H9 (cell line): ENCODE measurements at regions not wholly inside any gene's neighbourhood (a gene's known extent, or its start where the extent isn't known, plus 50 kb on each side); places are given as distances from the start of the nearest gene placed in this dataset.

Experiments
- DNase-seq: peaks from one replicate; pipeline ENCODE4 v3.0.0-alpha.2; 2017
- H2AFZ ChIP-seq: one replicate; pipeline ENCODE4 v1.6.1; 2013; ENCODE audit warnings: mild to moderate bottlenecking, low read length, control low read depth, moderate library complexity
- H2AK5ac ChIP-seq: 2 replicates; pipeline ENCODE4 v1.6.1; 2013; ENCODE audit warnings: low read length, control low read depth, mixed read lengths; ENCODE audit not compliant: insufficient read length
- H2BK120ac ChIP-seq: one replicate; pipeline ENCODE4 v1.6.1; 2013; ENCODE audit warnings: low read depth, mild to moderate bottlenecking, low read length, control low read depth, inconsistent platforms; ENCODE audit not compliant: poor library complexity, severe bottlenecking
- H2BK12ac ChIP-seq: 2 replicates; pipeline ENCODE4 v1.6.1; 2013; ENCODE audit warnings: low read length, control low read depth, mixed read lengths, low read depth; ENCODE audit not compliant: insufficient read length
- H2BK15ac ChIP-seq: 2 replicates; pipeline ENCODE4 v1.6.1; 2013; ENCODE audit warnings: low read depth, low read length, control low read depth
- H2BK20ac ChIP-seq: one replicate; pipeline ENCODE4 v1.6.1; 2013; ENCODE audit warnings: low read depth, mild to moderate bottlenecking, low read length, control low read depth, inconsistent platforms; ENCODE audit not compliant: poor library complexity, severe bottlenecking
- H2BK5ac ChIP-seq: 2 replicates; pipeline ENCODE4 v1.6.1; 2013; ENCODE audit warnings: low read length, control low read depth, mixed read lengths; ENCODE audit not compliant: insufficient read length
- H3K14ac ChIP-seq: 2 replicates; pipeline ENCODE4 v1.6.1; 2013; ENCODE audit warnings: low read length, control low read depth; ENCODE audit not compliant: insufficient read depth
- H3K18ac ChIP-seq: 2 replicates; pipeline ENCODE4 v1.6.1; 2013; ENCODE audit warnings: low read depth, mild to moderate bottlenecking, mixed read lengths, low read length, control low read depth; ENCODE audit not compliant: insufficient read length
- H3K23ac ChIP-seq: 2 replicates; pipeline ENCODE4 v1.6.1; 2013; ENCODE audit warnings: low read length, control low read depth, mixed read lengths, low read depth; ENCODE audit not compliant: insufficient read length
- H3K23me2 ChIP-seq: 2 replicates; pipeline ENCODE4 v1.6.1; 2013; ENCODE audit warnings: low read depth, mild to moderate bottlenecking, mixed read lengths, low read length, control low read depth; ENCODE audit not compliant: insufficient read length, poor library complexity, severe bottlenecking
- H3K27ac ChIP-seq: 2 replicates; pipeline ENCODE4 v1.5.1; 2013; ENCODE audit warnings: low read length, control low read depth, mixed read lengths, low read depth; ENCODE audit not compliant: insufficient read length
- H3K27me3 ChIP-seq: 2 replicates; pipeline ENCODE4 v1.6.1; 2013; ENCODE audit warnings: low read length, control low read depth, inconsistent platforms; ENCODE audit not compliant: insufficient read depth
- H3K4ac ChIP-seq: 2 replicates; pipeline ENCODE4 v1.6.1; 2013; ENCODE audit warnings: low read depth, mild to moderate bottlenecking, control low read depth, inconsistent platforms, low read length, moderate library complexity
- H3K4me1 ChIP-seq: 2 replicates; pipeline ENCODE4 v1.6.1; 2013; ENCODE audit warnings: low read length, control low read depth, inconsistent platforms; ENCODE audit not compliant: insufficient read depth
- H3K4me2 ChIP-seq: 2 replicates; pipeline ENCODE4 v1.6.1; 2013; ENCODE audit warnings: low read length, control low read depth, mixed read lengths; ENCODE audit not compliant: insufficient read length, insufficient read depth
- H3K56ac ChIP-seq: 2 replicates; pipeline ENCODE4 v1.6.1; 2013; ENCODE audit warnings: low read depth, mild to moderate bottlenecking, mixed read lengths, low read length, control low read depth; ENCODE audit not compliant: insufficient read length
- H3K79me1 ChIP-seq: 2 replicates; pipeline ENCODE4 v1.6.1; 2013; ENCODE audit warnings: low read depth, mild to moderate bottlenecking, moderate library complexity, low read length, control low read depth, inconsistent platforms; ENCODE audit not compliant: insufficient read depth, poor library complexity, severe bottlenecking
- H3K79me2 ChIP-seq: 2 replicates; pipeline ENCODE4 v1.6.1; 2013; ENCODE audit warnings: low read length, control low read depth, inconsistent platforms; ENCODE audit not compliant: insufficient read depth
- H3K9ac ChIP-seq: 2 replicates; pipeline ENCODE4 v1.6.1; 2013; ENCODE audit warnings: low read length, control low read depth, mixed read lengths; ENCODE audit not compliant: insufficient read length; ENCODE audit errors: extremely low read depth
- H3K9me3 ChIP-seq: one replicate; pipeline ENCODE4 v1.6.1; 2013; ENCODE audit warnings: low read depth, low read length, inconsistent platforms; ENCODE audit not compliant: control insufficient read depth
- H3T11ph ChIP-seq: one replicate; pipeline ENCODE4 v1.6.1; 2013; ENCODE audit warnings: mild to moderate bottlenecking, low read length, control low read depth, inconsistent platforms
- H4K20me1 ChIP-seq: one replicate; pipeline ENCODE4 v1.6.1; 2013; ENCODE audit not compliant: control insufficient read depth, insufficient read length, insufficient read depth
- H4K5ac ChIP-seq: 2 replicates; pipeline ENCODE4 v1.6.1; 2013; ENCODE audit warnings: low read depth, mild to moderate bottlenecking, mixed read lengths, low read length, control low read depth; ENCODE audit not compliant: insufficient read length
- H4K8ac ChIP-seq: replicated peaks from 2 replicates; pipeline ENCODE4 v1.6.1; 2013; ENCODE audit warnings: low read length, control low read depth, mixed read lengths, low read depth; ENCODE audit not compliant: insufficient read length
- H4K91ac ChIP-seq: 2 replicates; pipeline ENCODE4 v1.6.1; 2013; ENCODE audit warnings: low read depth, mild to moderate bottlenecking, moderate library complexity, mixed read lengths, low read length, control low read depth; ENCODE audit not compliant: insufficient read length
- H3K27ac Mint-ChIP-seq, 3 experiments: 2 replicates in 2 of 3; 3 replicates in 1 of 3; pipeline ENCODE4 v1.8.0; 2020 to 2021; ENCODE audit warnings: mixed read lengths in 3 of 3, mild to moderate bottlenecking in 1 of 3, moderate library complexity in 1 of 3
- H3K27me3 Mint-ChIP-seq: 2 replicates; pipeline ENCODE4 v1.8.0; 2021; ENCODE audit warnings: low read depth, mild to moderate bottlenecking, moderate library complexity, mixed read lengths
- H3K36me3 Mint-ChIP-seq, 3 experiments: 2 replicates in 2 of 3; 3 replicates in 1 of 3; pipeline ENCODE4 v1.8.0; 2020 to 2021; ENCODE audit warnings: low read depth in 3 of 3, mixed read lengths in 3 of 3; ENCODE audit not compliant: insufficient read depth in 1 of 3
- H3K4me1 Mint-ChIP-seq, 2 experiments: 2 replicates each; pipeline ENCODE4 v1.8.0; 2020; ENCODE audit warnings: mixed read lengths in 2 of 2
- H3K4me3 Mint-ChIP-seq, 2 experiments: 2 replicates in 1 of 2; 3 replicates in 1 of 2; pipeline ENCODE4 v1.8.0; 2020 to 2021; ENCODE audit warnings: mild to moderate bottlenecking in 2 of 2, mixed read lengths in 2 of 2, moderate library complexity in 1 of 2
- H3K9me3 Mint-ChIP-seq, 2 experiments: 2 replicates in 1 of 2; 3 replicates in 1 of 2; pipeline ENCODE4 v1.8.0; 2020; ENCODE audit warnings: mild to moderate bottlenecking in 2 of 2, mixed read lengths in 2 of 2, moderate library complexity in 1 of 2
- WGBS: extraction: QIAGEN DNeasy Blood & Tissue Kit; methylation state at CpG from one replicate; pipeline ENCODE4 v1.1.7; 2013; ENCODE audit warnings: missing lambda C conversion rate, low lambda C conversion rate, mixed read lengths; ENCODE audit not compliant: insufficient read length; ENCODE audit errors: extremely low coverage; 5-methylcytosine and 5-hydroxymethylcytosine counted together
- TF ChIP-seq, protein P1 (sequence below): fragments of 200-600 bp; sonication (generic); conservative IDR thresholded peaks from 3 replicates; pipeline ENCODE4 v1.8.0; 2021; ENCODE audit warnings: antibody characterized with exemption, mild to moderate bottlenecking

DNA sequence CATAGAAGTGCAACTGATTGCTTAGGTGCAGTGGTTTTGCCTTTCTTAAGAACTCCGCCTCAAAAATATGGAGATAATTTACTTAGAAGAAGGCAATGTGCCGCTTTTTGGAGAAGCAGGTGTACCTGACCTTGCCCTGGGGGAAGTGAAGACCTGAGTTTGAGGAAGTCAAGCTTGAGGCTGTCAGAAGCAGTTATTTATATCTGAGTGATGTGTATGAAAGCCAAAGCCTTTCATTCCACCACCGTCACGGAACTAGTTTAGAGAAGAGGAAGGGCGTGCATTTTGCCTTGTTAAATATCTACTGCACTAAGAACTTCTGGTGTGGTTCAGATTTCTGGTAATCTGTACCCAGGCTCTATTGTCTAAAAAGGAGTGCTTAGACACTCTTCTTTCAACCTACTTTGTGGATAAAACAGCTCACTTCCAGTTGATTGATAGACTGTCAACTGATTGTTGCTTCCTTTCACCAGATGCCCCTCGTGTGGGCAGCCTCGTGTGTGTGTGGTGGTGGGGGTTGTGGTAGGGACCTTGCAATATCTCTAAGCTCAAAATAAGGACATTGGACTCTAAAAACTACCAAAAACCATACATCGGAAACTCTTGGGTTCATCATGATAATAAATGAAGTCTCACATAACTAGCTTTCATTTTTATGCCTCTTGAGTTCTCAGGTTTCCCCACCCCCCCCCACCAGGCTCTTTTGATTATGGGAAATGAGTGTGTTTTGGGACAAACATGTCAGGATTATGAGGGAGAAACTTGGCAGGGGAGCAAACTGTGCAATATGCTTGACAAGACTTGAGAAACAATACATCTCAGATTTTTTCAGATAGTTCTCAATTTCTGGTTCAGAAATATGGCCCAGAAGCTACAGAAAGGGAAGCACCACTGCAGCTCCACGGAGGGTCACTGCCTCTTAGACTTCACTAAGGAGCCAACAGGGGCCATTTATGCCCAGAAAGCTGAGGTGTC, 78.6 kb downstream of the ARF6 start:
- H3K4me3 Mint-ChIP-seq: no peak overlapping the region
- no peak overlapping the region for H3K27ac Mint-ChIP-seq
- no peak overlapping the region for H2AFZ ChIP-seq

More for the DNA sequence above, 78.6 kb downstream of the ARF6 start:
- Mint-ChIP-seq H3K27me3 (peaks cover 7% of the 10 kb centered on the region), H3K4me1 (peaks cover 10 to 19% of the 10 kb centered on the region in 2 experiments), H3K9me3 (no peaks in the 10 kb centered on the region), H3K36me3 (peaks cover 0 to 4% (median 0%) of the 10 kb centered on the region in 3 experiments; a peak in 1 of 7 replicates)
- Histone ChIP-seq H2BK20ac (no peak overlapping the region), H4K8ac (no peak overlapping the region), H3K27ac (no peak overlapping the region), H2BK12ac (no peak overlapping the region), H3K4ac (no peak overlapping the region), H3K23ac (no peak overlapping the region), H3K79me2 (no peaks in the 10 kb centered on the region), H4K5ac (no peak overlapping the region), H3K56ac (no peak overlapping the region), H2BK15ac (no peak overlapping the region), H3K9ac (no peak overlapping the region), H2BK120ac (no peak overlapping the region), H3K23me2 (no peaks in the 10 kb centered on the region), H4K20me1 (no peaks in the 10 kb centered on the region), H3K27me3 (no peaks in the 10 kb centered on the region; the same call in 1 of the 2 replicates), H2AK5ac (no peak overlapping the region), H3T11ph (no peak overlapping the region), H3K9me3 (no peaks in the 10 kb centered on the region), H3K79me1 (no peaks in the 10 kb centered on the region), H4K91ac (no peak overlapping the region), H2BK5ac (no peak overlapping the region), H3K18ac (no peak overlapping the region), H3K4me2 (no peak overlapping the region), H3K4me1 (no peaks in the 10 kb centered on the region; the same call in 1 of the 2 replicates), H3K14ac (no peak overlapping the region)
- no CpG with 5 or more reads among the region's 9 CpGs for WGBS
- TF ChIP-seq, protein P1, sequence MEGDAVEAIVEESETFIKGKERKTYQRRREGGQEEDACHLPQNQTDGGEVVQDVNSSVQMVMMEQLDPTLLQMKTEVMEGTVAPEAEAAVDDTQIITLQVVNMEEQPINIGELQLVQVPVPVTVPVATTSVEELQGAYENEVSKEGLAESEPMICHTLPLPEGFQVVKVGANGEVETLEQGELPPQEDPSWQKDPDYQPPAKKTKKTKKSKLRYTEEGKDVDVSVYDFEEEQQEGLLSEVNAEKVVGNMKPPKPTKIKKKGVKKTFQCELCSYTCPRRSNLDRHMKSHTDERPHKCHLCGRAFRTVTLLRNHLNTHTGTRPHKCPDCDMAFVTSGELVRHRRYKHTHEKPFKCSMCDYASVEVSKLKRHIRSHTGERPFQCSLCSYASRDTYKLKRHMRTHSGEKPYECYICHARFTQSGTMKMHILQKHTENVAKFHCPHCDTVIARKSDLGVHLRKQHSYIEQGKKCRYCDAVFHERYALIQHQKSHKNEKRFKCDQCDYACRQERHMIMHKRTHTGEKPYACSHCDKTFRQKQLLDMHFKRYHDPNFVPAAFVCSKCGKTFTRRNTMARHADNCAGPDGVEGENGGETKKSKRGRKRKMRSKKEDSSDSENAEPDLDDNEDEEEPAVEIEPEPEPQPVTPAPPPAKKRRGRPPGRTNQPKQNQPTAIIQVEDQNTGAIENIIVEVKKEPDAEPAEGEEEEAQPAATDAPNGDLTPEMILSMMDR: no peak
- DNase-seq: no peak
